Astrocyte (in vitro differentiated cells and primary cell): ENCODE measurements at regions not wholly inside any gene's neighbourhood (a gene's known extent, or its start where the extent isn't known, plus 50 kb on each side); places are given as distances from the start of the nearest gene placed in this dataset.

Experiments used
- EZH2 ChIP-seq: IDR thresholded peaks from 2 replicates; pipeline ENCODE4 v1.6.1; 2012; ENCODE audit warnings: mild to moderate bottlenecking, low read length, inconsistent platforms; ENCODE audit not compliant: insufficient read depth
- TF ChIP-seq, protein P1 (sequence below): IDR thresholded peaks from 2 replicates; pipeline ENCODE4 v1.5.1; 2011; ENCODE audit warnings: low read depth, mild to moderate bottlenecking, inconsistent platforms, low read length, moderate library complexity; ENCODE audit not compliant: insufficient read depth

DNA sequence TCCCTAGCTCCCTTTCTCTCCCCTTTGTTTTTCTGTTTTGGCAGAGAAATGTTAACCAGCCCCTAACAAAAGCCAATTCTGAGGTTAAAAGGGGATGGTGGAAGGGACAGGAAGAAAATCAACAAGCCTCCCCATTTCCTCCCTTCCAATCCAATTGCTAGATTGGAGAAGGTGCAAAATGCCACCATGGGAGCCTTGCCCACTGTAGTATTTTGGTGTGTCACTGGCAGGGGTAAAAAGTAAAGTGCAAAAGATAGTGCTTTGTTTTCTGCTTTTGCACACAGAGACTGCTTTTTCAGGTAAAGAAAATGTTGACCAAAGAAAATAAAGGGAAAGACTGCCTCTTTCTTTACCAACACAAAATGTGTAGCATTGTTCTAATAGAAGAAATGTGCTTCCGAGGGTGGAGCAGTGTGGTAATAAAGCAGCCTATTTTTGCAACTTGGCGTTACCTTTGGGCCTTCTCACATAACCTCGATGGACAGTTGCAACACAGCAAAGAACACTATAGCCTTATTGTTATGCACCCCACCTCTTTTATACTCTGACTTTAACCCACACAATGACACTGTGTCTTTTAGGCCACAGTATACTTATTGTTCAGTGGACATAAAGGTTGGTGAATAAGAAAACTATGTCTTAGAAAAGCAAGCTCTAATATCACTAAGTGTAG, 861.8 kb downstream of the BCL11A start:
- TF ChIP-seq, protein P1, sequence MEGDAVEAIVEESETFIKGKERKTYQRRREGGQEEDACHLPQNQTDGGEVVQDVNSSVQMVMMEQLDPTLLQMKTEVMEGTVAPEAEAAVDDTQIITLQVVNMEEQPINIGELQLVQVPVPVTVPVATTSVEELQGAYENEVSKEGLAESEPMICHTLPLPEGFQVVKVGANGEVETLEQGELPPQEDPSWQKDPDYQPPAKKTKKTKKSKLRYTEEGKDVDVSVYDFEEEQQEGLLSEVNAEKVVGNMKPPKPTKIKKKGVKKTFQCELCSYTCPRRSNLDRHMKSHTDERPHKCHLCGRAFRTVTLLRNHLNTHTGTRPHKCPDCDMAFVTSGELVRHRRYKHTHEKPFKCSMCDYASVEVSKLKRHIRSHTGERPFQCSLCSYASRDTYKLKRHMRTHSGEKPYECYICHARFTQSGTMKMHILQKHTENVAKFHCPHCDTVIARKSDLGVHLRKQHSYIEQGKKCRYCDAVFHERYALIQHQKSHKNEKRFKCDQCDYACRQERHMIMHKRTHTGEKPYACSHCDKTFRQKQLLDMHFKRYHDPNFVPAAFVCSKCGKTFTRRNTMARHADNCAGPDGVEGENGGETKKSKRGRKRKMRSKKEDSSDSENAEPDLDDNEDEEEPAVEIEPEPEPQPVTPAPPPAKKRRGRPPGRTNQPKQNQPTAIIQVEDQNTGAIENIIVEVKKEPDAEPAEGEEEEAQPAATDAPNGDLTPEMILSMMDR = no peak
- TF ChIP-seq EZH2 = no peak
